BJ (cell line): ENCODE measurements at regions not wholly inside any gene's neighbourhood (a gene's known extent, or its start where the extent isn't known, plus 50 kb on each side); places are given as distances from the start of the nearest gene placed in this dataset.
"Not testable (repeated sequence)": the region's sequence is repeated elsewhere in the genome, so short reads cannot be mapped to it uniquely, and the experiment has no call there.

Experiments
- CTCF ChIA-PET: fragments of 350-600 bp; formaldehyde crosslinking; extraction: SDS; loops from one replicate; lab custom pipeline; 2021; ENCODE audit warnings: antibody characterized with exemption, inconsistent platforms; lab: Yijun Ruan, JAX
- POLR2A ChIA-PET: fragments of 300-600 bp; sonication (Branson Sonifier 250); formaldehyde crosslinking; extraction: SDS; loops from one replicate; lab custom pipeline; 2021; ENCODE audit warnings: antibody characterized with exemption; lab: Charles Lee
- DNase-seq: peaks from one replicate; pipeline ENCODE4 v3.0.0-alpha.2; 2011; ENCODE audit warnings: low read depth
- H3K27me3 ChIP-seq: 2 replicates; pipeline ENCODE4 v1.6.0; 2011; ENCODE audit warnings: low read length; ENCODE audit not compliant: control insufficient read depth, insufficient read depth
- H3K36me3 ChIP-seq: 2 replicates; pipeline ENCODE4 v1.5.1; 2011; ENCODE audit warnings: low read length; ENCODE audit not compliant: control insufficient read depth, insufficient read depth
- H3K4me3 ChIP-seq: 2 replicates; pipeline ENCODE4 v1.5.1; 2011; ENCODE audit warnings: low read depth, mild to moderate bottlenecking, control low read depth, low read length
- TF ChIP-seq, protein P1 (sequence below): IDR thresholded peaks from 2 replicates; pipeline ENCODE4 v1.5.1; 2011; ENCODE audit warnings: low read depth, mild to moderate bottlenecking, control low read depth, inconsistent platforms, low read length, moderate library complexity; ENCODE audit not compliant: insufficient read depth

DNA sequence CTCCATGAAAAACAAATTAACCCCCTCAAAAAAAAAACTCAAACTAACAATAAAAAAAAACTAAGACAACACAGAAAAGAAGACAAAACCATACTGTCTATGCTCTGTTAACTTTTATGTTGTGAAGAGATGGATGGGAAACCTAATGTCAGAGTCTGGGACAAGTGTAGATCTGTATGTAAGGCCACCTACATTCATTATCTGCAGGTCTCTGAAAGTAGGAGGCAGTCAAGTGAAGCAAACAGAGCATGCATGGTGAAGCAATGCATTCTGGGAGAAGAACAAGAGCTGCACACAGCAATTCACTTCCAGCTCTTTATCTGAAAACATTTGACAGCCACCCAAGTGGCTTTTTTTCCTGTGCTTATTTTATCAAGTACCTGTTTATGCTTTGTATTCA lies 452.0 kb downstream of the EPHA7 start:
- H3K27me3 ChIP-seq: no peaks in the 10 kb centered on the region
- ChIA-PET CTCF (no interaction called here), POLR2A (no interaction called here)
- DNase-seq: no peak
- TF ChIP-seq, protein P1, sequence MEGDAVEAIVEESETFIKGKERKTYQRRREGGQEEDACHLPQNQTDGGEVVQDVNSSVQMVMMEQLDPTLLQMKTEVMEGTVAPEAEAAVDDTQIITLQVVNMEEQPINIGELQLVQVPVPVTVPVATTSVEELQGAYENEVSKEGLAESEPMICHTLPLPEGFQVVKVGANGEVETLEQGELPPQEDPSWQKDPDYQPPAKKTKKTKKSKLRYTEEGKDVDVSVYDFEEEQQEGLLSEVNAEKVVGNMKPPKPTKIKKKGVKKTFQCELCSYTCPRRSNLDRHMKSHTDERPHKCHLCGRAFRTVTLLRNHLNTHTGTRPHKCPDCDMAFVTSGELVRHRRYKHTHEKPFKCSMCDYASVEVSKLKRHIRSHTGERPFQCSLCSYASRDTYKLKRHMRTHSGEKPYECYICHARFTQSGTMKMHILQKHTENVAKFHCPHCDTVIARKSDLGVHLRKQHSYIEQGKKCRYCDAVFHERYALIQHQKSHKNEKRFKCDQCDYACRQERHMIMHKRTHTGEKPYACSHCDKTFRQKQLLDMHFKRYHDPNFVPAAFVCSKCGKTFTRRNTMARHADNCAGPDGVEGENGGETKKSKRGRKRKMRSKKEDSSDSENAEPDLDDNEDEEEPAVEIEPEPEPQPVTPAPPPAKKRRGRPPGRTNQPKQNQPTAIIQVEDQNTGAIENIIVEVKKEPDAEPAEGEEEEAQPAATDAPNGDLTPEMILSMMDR: no peak
- H3K36me3 ChIP-seq: no peaks in the 10 kb centered on the region
- H3K4me3 ChIP-seq: no peak overlapping the region

DNA sequence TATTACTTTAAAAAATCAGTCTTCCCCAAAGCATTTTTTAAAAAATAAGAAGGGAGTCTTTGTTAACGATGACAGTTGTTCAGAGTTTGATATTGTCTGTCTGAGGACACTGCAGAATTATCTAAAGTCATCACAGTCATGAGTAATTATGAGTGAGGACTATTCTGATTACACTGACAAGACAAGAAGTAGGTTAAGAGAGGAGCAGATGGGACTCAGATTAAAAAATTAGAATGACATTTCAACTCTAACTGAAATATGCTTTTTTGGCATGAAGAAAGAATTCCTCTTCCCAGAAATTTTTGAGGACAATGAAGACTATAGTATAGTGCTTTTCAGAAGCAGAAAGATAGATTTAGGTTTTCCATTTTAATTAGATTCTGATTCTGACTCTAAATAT lies 456.5 kb downstream of the EPHA7 start:
- CTCF ChIA-PET: no interaction called here
- TF ChIP-seq, protein P1: no peak

DNA sequence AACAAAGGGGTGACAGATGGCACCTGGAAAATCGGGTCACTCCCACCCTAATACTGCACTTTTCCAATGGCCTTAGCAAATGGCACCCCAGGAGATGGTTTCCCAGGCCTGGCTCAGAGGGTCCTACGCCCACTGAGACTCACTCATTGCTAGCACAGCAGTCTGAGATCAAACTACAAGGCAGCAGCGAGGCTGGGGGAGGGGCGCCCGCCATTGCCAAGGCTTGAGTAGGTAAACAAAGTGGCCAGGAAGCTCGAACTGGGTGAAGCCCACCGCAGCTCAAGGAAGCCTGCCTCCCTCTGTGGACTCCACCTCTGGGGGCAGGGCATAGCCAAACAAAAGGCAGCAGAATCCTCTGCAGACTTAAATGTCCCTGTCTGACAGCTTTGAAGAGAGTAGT lies 467.2 kb downstream of the EPHA7 start:
- H3K36me3 ChIP-seq, H3K4me3 ChIP-seq, CTCF ChIA-PET, H3K27me3 ChIP-seq, DNase-seq, POLR2A ChIA-PET: not testable (repeated sequence)

More for the DNA sequence above, 456.5 kb downstream of the EPHA7 start:
- no peak for DNase-seq
- no peaks in the 10 kb centered on the region for H3K27me3 ChIP-seq
- no peaks in the 10 kb centered on the region for H3K36me3 ChIP-seq
- H3K4me3 ChIP-seq: no peak overlapping the region
- POLR2A ChIA-PET: no interaction called here

DNA sequence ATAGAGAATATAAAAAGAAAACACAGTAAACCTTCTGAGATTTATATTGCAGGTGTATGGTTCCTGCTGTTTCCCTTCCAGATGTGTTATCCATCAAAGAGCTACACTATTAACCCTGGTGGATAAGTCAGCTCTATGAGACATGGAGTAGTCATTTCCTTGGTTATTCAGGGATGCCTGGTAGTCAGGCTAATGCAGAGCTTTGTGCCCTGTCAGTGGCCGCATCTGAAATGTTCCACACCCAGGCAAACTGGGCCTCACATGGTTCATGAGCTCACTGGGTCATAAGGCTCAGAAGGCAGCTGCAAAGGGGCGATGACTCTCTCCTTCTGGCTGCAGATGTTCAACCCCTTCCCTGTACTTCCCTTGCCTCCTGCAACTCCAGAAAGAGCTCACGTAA lies 473.6 kb downstream of the EPHA7 start:
- H3K4me3 ChIP-seq: no peak overlapping the region
- DNase-seq: no peak
- TF ChIP-seq, protein P1: no peak
- ChIA-PET CTCF (no interaction called here), POLR2A (no interaction called here)
- no peaks in the 10 kb centered on the region for H3K27me3 ChIP-seq
- no peaks in the 10 kb centered on the region for H3K36me3 ChIP-seq

DNA sequence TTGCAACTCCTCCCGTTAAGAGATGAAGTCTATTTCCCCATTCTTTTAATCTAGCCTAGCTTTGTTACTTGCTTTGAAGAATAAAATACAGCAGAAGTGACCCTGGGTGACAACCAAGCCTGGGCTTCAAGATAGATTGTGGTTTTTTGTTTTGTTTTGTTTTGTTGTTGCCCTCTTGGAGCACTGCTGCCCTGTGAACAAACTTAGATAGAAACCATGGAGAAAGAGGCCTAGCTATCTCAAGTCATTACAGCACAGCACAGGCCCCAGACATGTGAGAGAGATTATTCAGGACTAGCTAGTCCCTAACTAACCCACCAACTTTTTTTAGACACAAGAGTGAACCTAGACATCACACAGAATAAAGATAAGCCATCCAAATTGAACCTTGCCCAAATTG lies 475.2 kb downstream of the EPHA7 start:
- POLR2A ChIA-PET: no interaction called here
- H3K4me3 ChIP-seq: no peak overlapping the region
- TF ChIP-seq, protein P1: no peak
- H3K36me3 ChIP-seq: no peaks in the 10 kb centered on the region
- no peak for DNase-seq
- CTCF ChIA-PET: interaction anchor here (0.6 kb wide), 1 partner anchor 43 kb away, joined by 6 read pairs; no protein-coding TSS in a partner anchor
- H3K27me3 ChIP-seq: no peaks in the 10 kb centered on the region

DNA sequence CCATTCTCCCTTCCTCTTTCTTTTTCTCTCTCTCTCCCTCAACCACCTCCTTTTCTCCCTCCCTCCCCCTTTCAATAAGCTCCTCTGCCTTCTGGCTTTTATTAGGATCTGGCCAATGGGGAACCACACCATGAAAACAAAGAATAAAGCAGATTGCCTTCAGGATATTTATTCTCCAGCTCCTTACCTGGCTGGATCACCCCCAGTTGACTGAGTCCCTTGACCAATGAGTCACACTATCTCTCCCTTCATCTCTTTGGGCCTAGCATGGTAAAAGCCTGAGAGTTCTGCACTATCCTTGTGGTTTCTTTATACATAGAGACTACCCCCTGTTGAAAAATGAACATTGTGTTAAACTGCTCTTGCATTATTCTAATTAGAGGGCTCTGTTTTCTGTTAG lies 476.8 kb downstream of the EPHA7 start:
- Histone ChIP-seq H3K36me3 (no peaks in the 10 kb centered on the region), H3K4me3 (no peak overlapping the region), H3K27me3 (no peaks in the 10 kb centered on the region)
- ChIA-PET CTCF (no interaction called here), POLR2A (no interaction called here)
- TF ChIP-seq, protein P1: no peak
- DNase-seq: no peak
